NCI-H2227 (cell line): ENCODE measurements at regions not wholly inside any gene's neighbourhood (a gene's known extent, or its start where the extent isn't known, plus 50 kb on each side); places are given as distances from the start of the nearest gene placed in this dataset.

Experiments used
- DNase-seq: peaks from one replicate; lab custom pipeline; 2025; ENCODE audit not compliant: unreplicated experiment; lab: John Stamatoyannopoulos, UW

GRCh38 chr9:28688172-28688571 is 1114.9 kb upstream of the C9orf72 start:
- DNase-seq: no peak

GRCh38 chr9:28692012-28692411 is 1118.7 kb upstream of the C9orf72 start:
- DNase-seq: no peak

GRCh38 chr9:28696960-28697359 is 1123.7 kb upstream of the C9orf72 start:
- DNase-seq: no peak

GRCh38 chr9:28699632-28700031 is 1126.4 kb upstream of the C9orf72 start:
- no peak for DNase-seq

- DNase-seq: no peak
These were observed 1134.3 kb upstream of the C9orf72 start for GRCh38 chr9:28707616-28708015.

- DNase-seq: no peak
These were observed 1140.9 kb upstream of the C9orf72 start for GRCh38 chr9:28714188-28714587.

- DNase-seq: no peak
These were observed 1144.9 kb upstream of the C9orf72 start for GRCh38 chr9:28718226-28718625.

GRCh38 chr9:28720746-28721145 is 1147.5 kb upstream of the C9orf72 start:
- no peak for DNase-seq

- no peak for DNase-seq
These were observed 1156.8 kb upstream of the C9orf72 start for GRCh38 chr9:28730111-28730510.

GRCh38 chr9:28735738-28736342 is 1162.6 kb upstream of the C9orf72 start:
- DNase-seq: no peak

GRCh38 chr9:28741459-28741858 is 1168.2 kb upstream of the C9orf72 start:
- DNase-seq: no peak

- no peak for DNase-seq
These were observed 1174.2 kb upstream of the C9orf72 start for GRCh38 chr9:28747351-28747985.

GRCh38 chr9:28750136-28750535 is 1176.9 kb upstream of the C9orf72 start:
- DNase-seq: no peak

- no peak for DNase-seq
These were observed 1185.1 kb upstream of the C9orf72 start for GRCh38 chr9:28758341-28758740.

- no peak for DNase-seq
These were observed 1185.7 kb upstream of the C9orf72 start for GRCh38 chr9:28758971-28759370.

- no peak for DNase-seq
These were observed 1188.9 kb upstream of the C9orf72 start for GRCh38 chr9:28762167-28762566.

- no peak for DNase-seq
These were observed 1191.3 kb upstream of the C9orf72 start for GRCh38 chr9:28764532-28764931.

GRCh38 chr9:28770226-28770625 is 1196.9 kb upstream of the C9orf72 start:
- DNase-seq: no peak

GRCh38 chr9:28770827-28771226 is 1197.5 kb upstream of the C9orf72 start:
- DNase-seq: no peak

- no peak for DNase-seq
These were observed 1201.4 kb upstream of the C9orf72 start for GRCh38 chr9:28774433-28775235.

GRCh38 chr9:28779243-28779642 is 1206.0 kb upstream of the C9orf72 start:
- no peak for DNase-seq

GRCh38 chr9:28781481-28781880 is 1208.2 kb upstream of the C9orf72 start:
- no peak for DNase-seq
